ENCODE measurements at regions not wholly inside any gene's neighbourhood (a gene's known extent, or its start where the extent isn't known, plus 50 kb on each side); places are given as distances from the start of the nearest gene placed in this dataset.

GRCh38 chr13:106029676-106030290 lies 505.7 kb downstream of the EFNB2 start:
- no peaks in the 10 kb centered on the region for H3K4me1 ChIP-seq (ENCODE audit: insufficient read depth)
- H3K9me3 ChIP-seq (ENCODE audit: low read depth), result no peaks in the 10 kb centered on the region
- H3K79me2 ChIP-seq, result no peaks in the 10 kb centered on the region
- H3K9me2 ChIP-seq (replicated peaks; ENCODE audit: insufficient read depth), result no peaks in the 10 kb centered on the region
- no peaks in the 10 kb centered on the region for H3K27me3 ChIP-seq
- 72% methylated on average over 7 of the region's 7 CpGs for WGBS (ENCODE audit: low lambda C conversion rate, missing lambda C conversion rate)
- H3K36me3 ChIP-seq (replicated peaks; ENCODE audit: insufficient read depth, low read depth), result no peaks in the 10 kb centered on the region
- TF ChIP-seq EZH2phosphoT487 (IDR thresholded peaks at IDR 0.05; ENCODE audit: low read depth, severe bottlenecking, unreplicated experiment) (no peak), CTCF (IDR thresholded peaks at IDR 0.05; ENCODE audit: poor library complexity) (no peak), EZH2 (IDR thresholded peaks at IDR 0.05; ENCODE audit: borderline replicate concordance) (no peak)
- no peak overlapping the region for H3K4me3 ChIP-seq
- no peak for DNase-seq (ENCODE audit: low spot score)
- no peak overlapping the region for H3K4me2 ChIP-seq
- H4K20me1 ChIP-seq (ENCODE audit: insufficient read depth, poor library complexity, severe bottlenecking), result no peaks in the 10 kb centered on the region
- H3K27ac ChIP-seq, result no peak overlapping the region
- H2AFZ ChIP-seq, result no peak overlapping the region

- WGBS (ENCODE audit: low lambda C conversion rate, missing lambda C conversion rate), result 92% methylated on average over 6 of the region's 6 CpGs
- Histone ChIP-seq H3K4me2 (no peak overlapping the region), H4K20me1 (ENCODE audit: insufficient read depth, poor library complexity, severe bottlenecking) (no peaks in the 10 kb centered on the region)
Measured at GRCh38 chr13:106028911-106029310, 506.6 kb downstream of the EFNB2 start.

GRCh38 chr13:106011600-106011999 lies 523.9 kb downstream of the EFNB2 start:
- no peaks in the 10 kb centered on the region for H3K4me1 ChIP-seq (ENCODE audit: insufficient read depth)
- TF ChIP-seq EZH2 (IDR thresholded peaks at IDR 0.05; ENCODE audit: borderline replicate concordance), result no peak
- no peak for TF ChIP-seq EZH2phosphoT487 (IDR thresholded peaks at IDR 0.05; ENCODE audit: low read depth, severe bottlenecking, unreplicated experiment)
- H3K27me3 ChIP-seq, result no peaks in the 10 kb centered on the region
- no peaks in the 10 kb centered on the region for H4K20me1 ChIP-seq (ENCODE audit: insufficient read depth, poor library complexity, severe bottlenecking)
- 90% methylated on average over 2 of the region's 2 CpGs for WGBS (ENCODE audit: low lambda C conversion rate, missing lambda C conversion rate)
- no peaks in the 10 kb centered on the region for H3K79me2 ChIP-seq
- no peaks in the 10 kb centered on the region for H3K36me3 ChIP-seq (replicated peaks; ENCODE audit: insufficient read depth, low read depth)
- no peaks in the 10 kb centered on the region for H3K9me2 ChIP-seq (replicated peaks; ENCODE audit: insufficient read depth)
- no peak overlapping the region for H3K4me3 ChIP-seq
- DNase-seq (ENCODE audit: low spot score), result no peak
- H3K9me3 ChIP-seq (ENCODE audit: low read depth), result no peaks in the 10 kb centered on the region
- no peak overlapping the region for H3K4me2 ChIP-seq
- no peak overlapping the region for H3K27ac ChIP-seq
- H2AFZ ChIP-seq, result no peak overlapping the region

More at GRCh38 chr13:106028911-106029310, 506.6 kb downstream of the EFNB2 start:
- no peaks in the 10 kb centered on the region for H3K4me1 ChIP-seq (ENCODE audit: insufficient read depth)
- H3K27me3 ChIP-seq, result no peaks in the 10 kb centered on the region
- H3K9me2 ChIP-seq (replicated peaks; ENCODE audit: insufficient read depth), result no peaks in the 10 kb centered on the region
- no peak for DNase-seq (ENCODE audit: low spot score)
- H3K79me2 ChIP-seq, result no peaks in the 10 kb centered on the region
- no peaks in the 10 kb centered on the region for H3K9me3 ChIP-seq (ENCODE audit: low read depth)
- TF ChIP-seq EZH2phosphoT487 (IDR thresholded peaks at IDR 0.05; ENCODE audit: low read depth, severe bottlenecking, unreplicated experiment), result no peak
- TF ChIP-seq CTCF (IDR thresholded peaks at IDR 0.05; ENCODE audit: poor library complexity), result no peak
- no peak for TF ChIP-seq EZH2 (IDR thresholded peaks at IDR 0.05; ENCODE audit: borderline replicate concordance)
- H2AFZ ChIP-seq, result no peak overlapping the region
- H3K27ac ChIP-seq, result no peak overlapping the region
- H3K36me3 ChIP-seq (replicated peaks; ENCODE audit: insufficient read depth, low read depth), result no peaks in the 10 kb centered on the region
- no peak overlapping the region for H3K4me3 ChIP-seq

GRCh38 chr13:106010836-106011235 lies 524.6 kb downstream of the EFNB2 start:
- no peak for DNase-seq (ENCODE audit: low spot score)
- Histone ChIP-seq H3K79me2 (no peaks in the 10 kb centered on the region), H4K20me1 (ENCODE audit: insufficient read depth, poor library complexity, severe bottlenecking) (no peaks in the 10 kb centered on the region), H3K4me1 (ENCODE audit: insufficient read depth) (no peaks in the 10 kb centered on the region), H3K9me2 (replicated peaks; ENCODE audit: insufficient read depth) (no peaks in the 10 kb centered on the region), H3K27ac (no peak overlapping the region), H3K27me3 (no peaks in the 10 kb centered on the region), H3K4me3 (no peak overlapping the region), H3K4me2 (no peak overlapping the region), H3K9me3 (ENCODE audit: low read depth) (no peaks in the 10 kb centered on the region), H2AFZ (no peak overlapping the region), H3K36me3 (replicated peaks; ENCODE audit: insufficient read depth, low read depth) (no peaks in the 10 kb centered on the region)
- 91% methylated on average over 3 of the region's 3 CpGs for WGBS (ENCODE audit: low lambda C conversion rate, missing lambda C conversion rate)
- TF ChIP-seq EZH2phosphoT487 (IDR thresholded peaks at IDR 0.05; ENCODE audit: low read depth, severe bottlenecking, unreplicated experiment), result no peak
- TF ChIP-seq EZH2 (IDR thresholded peaks at IDR 0.05; ENCODE audit: borderline replicate concordance), result no peak
- no peak for TF ChIP-seq CTCF (IDR thresholded peaks at IDR 0.05; ENCODE audit: poor library complexity)

Measured in hepatocyte (in vitro differentiated cells).